22Rv1 (cell line): ENCODE measurements at regions not wholly inside any gene's neighbourhood (a gene's known extent, or its start where the extent isn't known, plus 50 kb on each side); places are given as distances from the start of the nearest gene placed in this dataset.
"Not testable (repeated sequence)": the region's sequence is repeated elsewhere in the genome, so short reads cannot be mapped to it uniquely, and the experiment has no call there.

Experiments used
- H3K27ac ChIP-seq: fragments of 450-650 bp; 2 replicates; pipeline ENCODE4 v1.5.1; 2017
- ZFX ChIP-seq: fragments of 450-650 bp; IDR thresholded peaks from 2 replicates; pipeline ENCODE4 v1.6.1; 2017; ENCODE audit warnings: antibody characterized with exemption, borderline replicate concordance
- TF ChIP-seq, protein P1 (sequence below): fragments of 450-650 bp; IDR thresholded peaks from 2 replicates; pipeline ENCODE4 v1.5.1; 2017; ENCODE audit warnings: mild to moderate bottlenecking

DNA sequence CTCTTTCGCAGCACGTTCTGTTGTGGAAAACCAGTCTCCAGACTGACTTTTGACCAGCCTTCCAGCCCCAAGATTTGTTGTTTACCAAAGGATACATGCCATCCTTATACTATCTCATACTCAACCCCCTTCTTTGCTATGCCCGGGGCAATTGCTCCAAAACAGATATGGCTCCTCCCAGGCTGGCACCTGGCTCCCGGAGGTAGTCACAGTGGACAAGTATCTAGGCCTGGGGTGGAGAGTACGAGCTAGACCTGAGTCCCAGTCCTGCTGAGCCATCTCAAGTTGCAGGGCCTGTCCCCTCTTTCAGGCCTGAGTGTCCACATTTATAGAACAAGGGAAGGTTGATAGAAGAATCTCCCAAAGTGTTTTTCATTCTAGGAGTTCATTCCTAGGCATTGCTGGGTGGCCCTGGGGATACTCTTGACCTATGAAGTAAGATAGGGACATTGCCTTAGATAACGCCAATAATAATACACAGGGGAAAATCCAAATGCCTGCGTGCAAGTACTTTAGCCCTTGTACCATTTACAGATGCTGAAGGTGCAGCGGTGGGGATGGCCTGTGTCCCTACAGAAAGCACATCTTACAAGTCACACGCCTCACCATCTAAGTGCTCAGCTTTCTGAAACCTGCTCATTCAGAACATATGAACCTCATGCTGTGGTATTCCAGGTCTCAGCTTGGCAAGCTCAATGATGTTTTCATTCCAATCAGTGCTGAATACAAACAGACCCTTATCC is 136.7 kb upstream of the MAMLD1 start:
- no peak for TF ChIP-seq ZFX
- TF ChIP-seq, protein P1, sequence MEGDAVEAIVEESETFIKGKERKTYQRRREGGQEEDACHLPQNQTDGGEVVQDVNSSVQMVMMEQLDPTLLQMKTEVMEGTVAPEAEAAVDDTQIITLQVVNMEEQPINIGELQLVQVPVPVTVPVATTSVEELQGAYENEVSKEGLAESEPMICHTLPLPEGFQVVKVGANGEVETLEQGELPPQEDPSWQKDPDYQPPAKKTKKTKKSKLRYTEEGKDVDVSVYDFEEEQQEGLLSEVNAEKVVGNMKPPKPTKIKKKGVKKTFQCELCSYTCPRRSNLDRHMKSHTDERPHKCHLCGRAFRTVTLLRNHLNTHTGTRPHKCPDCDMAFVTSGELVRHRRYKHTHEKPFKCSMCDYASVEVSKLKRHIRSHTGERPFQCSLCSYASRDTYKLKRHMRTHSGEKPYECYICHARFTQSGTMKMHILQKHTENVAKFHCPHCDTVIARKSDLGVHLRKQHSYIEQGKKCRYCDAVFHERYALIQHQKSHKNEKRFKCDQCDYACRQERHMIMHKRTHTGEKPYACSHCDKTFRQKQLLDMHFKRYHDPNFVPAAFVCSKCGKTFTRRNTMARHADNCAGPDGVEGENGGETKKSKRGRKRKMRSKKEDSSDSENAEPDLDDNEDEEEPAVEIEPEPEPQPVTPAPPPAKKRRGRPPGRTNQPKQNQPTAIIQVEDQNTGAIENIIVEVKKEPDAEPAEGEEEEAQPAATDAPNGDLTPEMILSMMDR = no peak
- H3K27ac ChIP-seq = no peak overlapping the region

DNA sequence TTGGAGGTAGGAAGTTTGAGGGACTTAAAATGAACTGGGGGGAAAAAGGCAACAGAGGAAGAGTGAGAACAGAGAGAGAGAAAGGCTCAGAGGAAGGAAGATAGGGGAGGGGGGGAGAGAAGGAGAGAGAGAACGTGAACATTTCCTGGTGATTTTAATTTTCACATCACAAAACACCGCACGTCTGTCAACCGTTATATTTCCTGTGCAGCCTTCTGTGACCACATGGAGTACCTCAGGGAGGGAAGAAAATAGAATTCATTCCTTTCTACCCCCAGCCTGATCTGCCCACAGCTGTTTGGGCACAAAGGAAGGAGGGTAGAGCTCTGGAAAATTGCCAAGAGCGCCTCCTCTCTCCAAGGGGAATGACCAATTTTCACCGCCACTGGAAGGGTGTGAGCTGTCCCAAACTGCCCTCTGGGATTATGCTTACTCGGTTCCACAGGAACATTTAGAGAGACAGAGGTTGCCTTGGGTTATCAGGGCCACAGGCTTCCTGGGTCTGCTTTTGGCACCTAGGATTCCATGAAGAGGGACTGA is 135.7 kb upstream of the MAMLD1 start:
- TF ChIP-seq ZFX = no peak
- TF ChIP-seq, protein P1 = no peak

DNA sequence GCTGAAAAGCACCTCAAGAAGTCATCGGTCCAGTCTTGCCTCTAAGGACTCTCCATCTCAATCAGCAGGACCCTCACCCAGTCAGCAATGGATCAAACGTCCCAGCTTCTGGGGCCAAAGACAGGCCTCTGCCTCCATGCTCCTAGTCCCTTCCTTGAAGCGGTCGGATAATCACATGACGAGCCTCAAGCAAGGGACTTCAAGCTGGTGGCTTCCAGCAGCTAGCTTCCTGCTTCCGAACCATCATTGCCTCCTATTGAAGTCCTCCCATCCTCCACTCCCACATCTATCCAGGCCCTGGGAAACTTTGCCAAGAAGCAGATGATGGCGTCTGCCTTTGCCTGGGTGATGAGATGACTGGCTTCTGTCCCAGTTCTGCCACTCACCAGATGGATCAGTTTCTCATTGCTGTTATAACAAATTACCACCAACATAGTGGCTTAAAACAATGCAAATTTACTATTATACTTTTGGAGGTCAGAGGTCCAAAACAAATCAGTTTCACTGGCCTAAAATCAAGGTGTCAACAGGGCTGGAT is 135.2 kb upstream of the MAMLD1 start:
- H3K27ac ChIP-seq = no peak overlapping the region
- TF ChIP-seq, protein P1 = no peak
- TF ChIP-seq ZFX = no peak

More for the DNA sequence above, 135.7 kb upstream of the MAMLD1 start:
- no peak overlapping the region for H3K27ac ChIP-seq

DNA sequence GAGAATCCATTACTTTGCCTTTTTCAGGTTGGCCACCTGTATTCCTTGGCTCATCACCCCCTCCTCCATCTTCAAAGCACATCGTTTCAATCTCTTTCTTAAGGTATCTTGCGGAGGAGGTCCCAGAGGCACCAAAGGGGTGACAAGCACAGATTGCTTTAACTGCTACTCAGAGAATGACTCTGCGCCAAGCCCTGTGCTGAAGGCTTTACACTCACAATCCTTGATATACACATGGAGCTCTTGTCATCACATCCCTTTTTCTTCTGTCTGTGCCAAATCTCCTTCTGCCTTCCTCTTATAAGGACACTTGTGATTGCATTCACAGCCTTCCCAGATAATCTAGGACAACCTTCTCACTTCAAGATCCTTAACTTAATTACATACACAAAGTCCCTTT is 134.7 kb upstream of the MAMLD1 start:
- no peak overlapping the region for H3K27ac ChIP-seq
- no peak for TF ChIP-seq ZFX
- TF ChIP-seq, protein P1 = no peak

DNA sequence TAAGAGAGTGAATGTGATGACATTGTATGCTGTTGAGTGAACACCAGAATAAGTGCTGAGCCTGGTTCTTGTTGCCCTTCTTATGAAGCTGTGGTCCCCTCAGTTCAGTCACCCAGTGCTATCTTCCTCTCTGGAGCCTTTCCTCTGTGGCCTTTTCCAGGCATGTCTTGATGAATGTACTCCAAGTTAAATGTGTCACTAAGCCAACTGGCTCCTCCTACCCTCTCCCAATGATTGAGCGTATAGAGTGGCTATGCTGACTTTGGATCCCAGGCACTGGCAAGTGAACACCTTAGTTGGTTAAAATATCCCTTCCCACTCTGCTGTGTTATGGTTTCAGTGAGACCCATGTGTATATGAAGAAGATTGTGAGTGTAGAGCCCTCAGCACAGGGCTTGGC is 134.1 kb upstream of the MAMLD1 start:
- TF ChIP-seq, protein P1 = no peak
- no peak for TF ChIP-seq ZFX
- H3K27ac ChIP-seq = no peak overlapping the region

DNA sequence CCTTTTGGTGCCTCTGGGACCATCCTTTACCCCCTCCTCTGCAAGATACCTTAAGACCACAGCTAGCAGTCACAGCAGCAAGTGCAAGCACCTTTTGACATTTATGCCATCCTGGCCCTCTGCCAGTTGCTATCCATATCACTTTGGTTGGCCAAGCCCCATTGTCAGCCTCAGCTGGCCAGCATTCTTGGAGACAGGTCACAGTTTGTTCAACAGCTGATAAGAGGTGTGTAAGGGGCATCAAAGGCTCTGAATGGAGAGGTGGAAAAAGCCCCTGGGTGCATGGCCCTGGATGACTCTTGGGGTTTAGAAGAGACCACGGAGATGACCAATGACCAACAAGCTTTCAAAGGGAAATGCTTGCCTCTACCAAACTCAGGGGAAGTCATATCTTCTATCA is 133.6 kb upstream of the MAMLD1 start:
- no peak overlapping the region for H3K27ac ChIP-seq
- TF ChIP-seq, protein P1 = no peak
- no peak for TF ChIP-seq ZFX

DNA sequence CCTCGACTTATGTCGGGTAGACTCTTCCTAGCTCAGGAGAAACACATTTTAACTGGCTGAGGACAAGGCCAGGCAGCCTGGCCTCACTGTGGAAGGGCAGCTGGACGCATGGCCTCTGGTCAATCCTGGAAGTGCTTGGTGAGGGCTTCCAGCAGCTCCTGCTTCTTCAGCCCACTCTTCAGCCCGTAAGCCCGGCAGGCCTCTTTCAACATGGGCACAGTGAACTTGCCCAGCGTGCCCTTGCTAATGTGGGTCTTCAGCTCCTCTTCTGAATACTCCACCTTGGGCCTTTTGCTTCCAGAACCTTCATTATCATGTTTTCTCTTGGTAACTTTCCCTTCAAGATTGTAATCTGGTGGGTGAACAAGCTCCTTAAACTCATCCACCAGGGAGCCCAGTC is 132.2 kb upstream of the MAMLD1 start:
- H3K27ac ChIP-seq = not testable (repeated sequence)

DNA sequence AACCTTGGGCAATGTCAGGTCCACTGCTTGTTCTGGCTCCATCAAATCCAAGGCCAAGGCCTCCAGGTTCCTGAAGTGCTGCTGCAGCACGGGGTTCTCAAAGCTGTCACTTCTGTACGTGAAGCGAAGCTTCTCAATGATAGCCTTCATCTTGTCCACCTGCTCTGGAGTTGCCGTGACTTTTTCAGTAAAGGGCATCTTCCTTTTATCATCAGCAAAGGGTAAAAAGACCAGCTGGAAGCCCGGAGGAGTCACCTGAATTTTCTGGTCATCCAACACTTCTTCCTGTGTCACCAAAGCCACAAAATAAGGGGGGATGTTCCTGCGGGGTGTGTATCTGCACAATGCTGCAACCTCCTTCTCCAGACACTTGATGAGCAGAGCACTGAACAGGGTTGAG is 131.7 kb upstream of the MAMLD1 start:
- H3K27ac ChIP-seq = not testable (repeated sequence)

DNA sequence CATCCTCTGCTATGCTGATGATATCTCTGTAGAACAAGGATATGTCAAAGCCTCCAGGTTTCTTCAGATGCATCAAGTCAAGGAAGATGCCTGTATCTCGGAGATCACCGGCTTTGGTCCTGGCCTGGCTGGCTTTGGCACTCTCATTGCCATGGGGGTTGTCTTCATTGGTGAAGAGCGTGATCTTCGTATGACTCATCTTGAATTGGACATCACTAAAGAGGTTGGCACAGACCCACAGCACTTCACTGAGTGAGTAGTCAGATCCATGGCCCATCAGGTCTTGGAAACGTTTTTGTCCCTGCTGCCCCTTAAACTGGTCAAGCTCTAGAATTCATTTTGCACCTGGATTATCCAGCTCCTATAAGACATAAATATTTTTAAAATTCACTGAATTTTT is 130.9 kb upstream of the MAMLD1 start:
- not testable (repeated sequence) for H3K27ac ChIP-seq
